IMR-90 (cell line): ENCODE measurements at regions not wholly inside any gene's neighbourhood (a gene's known extent, or its start where the extent isn't known, plus 50 kb on each side); places are given as distances from the start of the nearest gene placed in this dataset.

Experiments
- ATAC-seq: fragments of 200-7000 bp; cut with Tn5 transposase; 2 replicates; pipeline ENCODE4 v1.9.1; 2020; ENCODE audit warnings: low read depth, mild to moderate bottlenecking, moderate library complexity
- BruUV-seq: library from RNA; stranded (reverse); fragments of 400-500 nt; replicated peaks from 2 replicates; lab custom pipeline; 2021; lab: Mats Ljungman, UMichigan
- CTCF ChIA-PET: fragments of 300-600 bp; formaldehyde crosslinking; extraction: SDS; loops from one replicate; lab custom pipeline; 2021; ENCODE audit warnings: antibody characterized with exemption; lab: Yijun Ruan, JAX
- POLR2A ChIA-PET: fragments of 300-600 bp; sonication (Branson Sonifier 250); formaldehyde crosslinking; loops from one replicate; lab custom pipeline; 2022; ENCODE audit warnings: antibody characterized with exemption; ENCODE audit not compliant: unreplicated experiment; lab: Charles Lee
- DNase-seq: peaks from one replicate; pipeline ENCODE4 v3.0.0; 2013
- H2AFZ ChIP-seq: replicated peaks from 2 replicates; pipeline ENCODE3; 2013; ENCODE audit warnings: low read length, mild to moderate bottlenecking; ENCODE audit not compliant: poor library complexity
- H2AK5ac ChIP-seq: 2 replicates; pipeline ENCODE4 v1.6.1; 2013; ENCODE audit warnings: low read depth, low read length, inconsistent platforms
- H2AK9ac ChIP-seq: replicated peaks from 2 replicates; pipeline ENCODE3; 2013; ENCODE audit warnings: mild to moderate bottlenecking, low read depth, low read length, moderate library complexity; ENCODE audit not compliant: poor library complexity
- H2BK120ac ChIP-seq: 2 replicates; pipeline ENCODE4 v1.6.1; 2013; ENCODE audit warnings: low read depth, low read length, inconsistent platforms
- H2BK15ac ChIP-seq: 3 replicates; pipeline ENCODE4 v1.6.1; 2013; ENCODE audit warnings: low read depth, low read length, inconsistent platforms
- H2BK20ac ChIP-seq: 2 replicates; pipeline ENCODE4 v1.6.1; 2013; ENCODE audit warnings: low read depth, mild to moderate bottlenecking, inconsistent platforms, low read length, moderate library complexity
- H2BK5ac ChIP-seq: 2 replicates; pipeline ENCODE4 v1.6.1; 2013; ENCODE audit warnings: mild to moderate bottlenecking, low read depth, low read length, inconsistent platforms; ENCODE audit not compliant: poor library complexity, severe bottlenecking
- H3K14ac ChIP-seq: replicated peaks from 2 replicates; pipeline ENCODE4 v1.6.1; 2013; ENCODE audit warnings: low read depth, low read length, inconsistent platforms
- H3K18ac ChIP-seq: 2 replicates; pipeline ENCODE4 v1.6.1; 2013; ENCODE audit warnings: low read depth, low read length, control low read depth
- H3K23ac ChIP-seq: 2 replicates; pipeline ENCODE4 v1.6.1; 2013; ENCODE audit warnings: low read depth, low read length, inconsistent platforms
- H3K27ac ChIP-seq: 2 replicates; pipeline ENCODE4 v1.5.1; 2013; ENCODE audit warnings: mild to moderate bottlenecking, control low read depth, low read length; ENCODE audit not compliant: insufficient read depth
- H3K27me3 ChIP-seq: 2 replicates; pipeline ENCODE4 v1.6.1; 2013; ENCODE audit warnings: low read length; ENCODE audit not compliant: control insufficient read depth, insufficient read depth
- H3K36me3 ChIP-seq: 2 replicates; pipeline ENCODE4 v1.6.1; 2013; ENCODE audit warnings: low read length, mixed read lengths; ENCODE audit not compliant: control insufficient read depth, insufficient read depth
- H3K4ac ChIP-seq: 2 replicates; pipeline ENCODE4 v1.6.1; 2013; ENCODE audit warnings: low read depth, low read length, inconsistent platforms
- H3K4me1 ChIP-seq: 2 replicates; pipeline ENCODE4 v1.6.1; 2013; ENCODE audit warnings: low read length, mixed read lengths; ENCODE audit not compliant: control insufficient read depth, insufficient read depth
- H3K4me2 ChIP-seq: 2 replicates; pipeline ENCODE4 v1.6.1; 2013; ENCODE audit warnings: low read depth, mild to moderate bottlenecking, control low read depth, low read length, moderate library complexity
- H3K4me3 ChIP-seq: 2 replicates; pipeline ENCODE4 v1.5.1; 2013; ENCODE audit warnings: low read depth, mild to moderate bottlenecking, control low read depth, low read length, moderate library complexity; ENCODE audit not compliant: insufficient read depth
- H3K56ac ChIP-seq: 2 replicates; pipeline ENCODE4 v1.6.1; 2013; ENCODE audit warnings: low read length, inconsistent platforms; ENCODE audit not compliant: insufficient read depth; ENCODE audit errors: extremely low read depth
- H3K79me1 ChIP-seq, 2 experiments: 2 replicates each; pipeline ENCODE4 v1.6.1; 2013; ENCODE audit warnings: low read length in 2 of 2, inconsistent platforms in 1 of 2, low read depth in 1 of 2
- H3K9ac ChIP-seq: 2 replicates; pipeline ENCODE4 v1.6.1; 2013; ENCODE audit warnings: low read depth, low read length, control low read depth
- H3K9me1 ChIP-seq: 2 replicates; pipeline ENCODE4 v1.6.1; 2013; ENCODE audit warnings: low read length, inconsistent platforms; ENCODE audit not compliant: insufficient read depth
- H3K9me3 ChIP-seq: 2 replicates; pipeline ENCODE4 v1.6.1; 2013; ENCODE audit warnings: low read length; ENCODE audit not compliant: control insufficient read depth, insufficient read depth
- H4K20me1 ChIP-seq: 2 replicates; pipeline ENCODE4 v1.6.1; 2013; ENCODE audit warnings: low read length, inconsistent platforms; ENCODE audit not compliant: insufficient read depth
- H4K5ac ChIP-seq: 2 replicates; pipeline ENCODE4 v1.6.1; 2013; ENCODE audit warnings: mild to moderate bottlenecking, low read depth, low read length, control low read depth
- H4K8ac ChIP-seq, 2 experiments: 2 replicates each; pipeline ENCODE4 v1.6.1; 2013; ENCODE audit warnings: low read depth in 2 of 2, low read length in 2 of 2, control low read depth in 1 of 2, inconsistent platforms in 1 of 2
- H4K91ac ChIP-seq: 2 replicates; pipeline ENCODE4 v1.6.1; 2013; ENCODE audit warnings: low read depth, low read length, inconsistent platforms; ENCODE audit not compliant: insufficient read depth
- MAFK ChIP-seq: IDR thresholded peaks from 2 replicates; pipeline ENCODE4 v1.6.1; 2012; ENCODE audit warnings: low read depth, low read length, improper control_type of control experiment
- SMC3 ChIP-seq: fragments of 150-350 bp; IDR thresholded peaks from 2 replicates; pipeline ENCODE4 v1.6.1; 2016; ENCODE audit warnings: low read depth, mild to moderate bottlenecking, antibody characterized with exemption, low read length, moderate library complexity
- WGBS, 2 experiments: methylation state at CpG; one replicate each; pipeline versions ENCODE4 v1.1.5 to v1.1.7; 2013; ENCODE audit warnings: missing lambda C conversion rate in 2 of 2; ENCODE audit not compliant: insufficient read length in 1 of 2; ENCODE audit errors: extremely low coverage in 2 of 2; 5-methylcytosine and 5-hydroxymethylcytosine counted together
- dilution Hi-C: fragments of 300-500 bp; cut with HindIII; formaldehyde crosslinking; loops from one replicate; pipeline ENCODE4 v1.14.3; 2018; ENCODE audit warnings: low sequenced_read_pairs; ENCODE audit not compliant: unreplicated experiment
- in situ Hi-C: fragments of 300-500 bp; cut with MboI; formaldehyde crosslinking; loops from 3 replicates; pipeline ENCODE4 v1.14.3; 2019; ENCODE audit warnings: low sequenced_read_pairs, inconsistent platforms, mixed read lengths
- intact Hi-C: fragments of 100-400 bp; cut with micrococcal nuclease; formaldehyde crosslinking; loops from 2 replicates; pipeline ENCODE4 v1.10.0; 2022

- ChIA-PET POLR2A (no interaction called here), CTCF (no interaction called here)
- Histone ChIP-seq H3K9ac (no peak overlapping the region), H3K4me3 (no peak overlapping the region), H2BK120ac (no peak overlapping the region), H3K56ac (no peak overlapping the region), H4K5ac (no peak overlapping the region), H2BK15ac (no peak overlapping the region), H3K4me1 (no peaks in the 10 kb centered on the region), H4K91ac (no peak overlapping the region), H2AK5ac (no peak overlapping the region), H3K4ac (no peak overlapping the region), H3K27ac (no peak overlapping the region), H3K23ac (no peak overlapping the region), H3K14ac (no peak overlapping the region), H3K9me1 (no peaks in the 10 kb centered on the region), H3K18ac (no peak overlapping the region), H3K4me2 (no peak overlapping the region), H3K9me3 (no peaks in the 10 kb centered on the region; the same call in 1 of the 2 replicates), H3K36me3 (no peaks in the 10 kb centered on the region), H3K79me1 (no peaks in the 10 kb centered on the region), H3K27me3 (no peaks in the 10 kb centered on the region), H2AK9ac (no peak overlapping the region), H2BK5ac (no peak overlapping the region), H4K20me1 (no peaks in the 10 kb centered on the region), H2AFZ (no peak overlapping the region), H4K8ac (no peak overlapping the region), H2BK20ac (no peak overlapping the region)
- in situ Hi-C loops (no loop called here), dilution Hi-C loops (no loop called here), intact Hi-C loops (no loop called here)
- no peak for ATAC-seq
- TF ChIP-seq MAFK (peak; percentile 64; the same call in 1 of the 2 replicates), SMC3 (no peak)
- no TSS peak for BruUV-seq
- WGBS, 2 experiments: no CpG with 5 or more reads among the region's 2 CpGs
- no peak for DNase-seq
Observed at GRCh38 chr13:58584610-58585009, 953.1 kb downstream of the PCDH17 start.
